HepG2 (cell line): ENCODE measurements at regions not wholly inside any gene's neighbourhood (a gene's known extent, or its start where the extent isn't known, plus 50 kb on each side); places are given as distances from the start of the nearest gene placed in this dataset.
A peak's percentile ranks its signal among the peaks of the same experiment; 100 is the strongest.

Source experiments
- BRF2 ChIP-seq: sonication (generic); formaldehyde crosslinking; IDR thresholded peaks from 2 replicates; pipeline ENCODE4 v1.8.1; 2022; ENCODE audit warnings: mild to moderate bottlenecking, missing genetic modification reagents
- CBX1 ChIP-seq: IDR thresholded peaks from one replicate; pipeline ENCODE4 v1.6.1; 2016; ENCODE audit warnings: antibody characterized with exemption, low read depth
- EP300 ChIP-seq, 3 experiments: sonication (generic) in 1 of 3; formaldehyde crosslinking in 1 of 3; IDR thresholded peaks; 2 replicates each; pipeline versions ENCODE4 v1.5.1 to v1.6.1; 2011 to 2020; ENCODE audit warnings: low read depth in 2 of 3, low read length in 2 of 3, borderline replicate concordance in 1 of 3, improper control_type of control experiment in 1 of 3, mild to moderate bottlenecking in 1 of 3, missing genetic modification reagents in 1 of 3, moderate library complexity in 1 of 3
- HNRNPK ChIP-seq: fragments of 200-400 bp; formaldehyde crosslinking; IDR thresholded peaks from 2 replicates; pipeline ENCODE4 v1.6.1; 2018; ENCODE audit warnings: low read length, low read depth, moderate library complexity, mild to moderate bottlenecking; ENCODE audit not compliant: poor library complexity, severe bottlenecking
- MED13 ChIP-seq: sonication (generic); formaldehyde crosslinking; IDR thresholded peaks from 2 replicates; pipeline ENCODE4 v1.5.0; 2020; ENCODE audit warnings: missing genetic modification reagents
- NONO ChIP-seq, 2 experiments: fragments of 450-650 bp in 1 of 2; sonication (generic) in 1 of 2; formaldehyde crosslinking in 1 of 2; IDR thresholded peaks in 1 of 2; conservative IDR thresholded peaks in 1 of 2; 2 replicates each; pipeline versions ENCODE4 v1.6.1 to v1.8.0; 2017 to 2022; ENCODE audit warnings: mild to moderate bottlenecking in 1 of 2, missing genetic modification reagents in 1 of 2, moderate library complexity in 1 of 2
- SATB2 ChIP-seq: sonication (generic); formaldehyde crosslinking; IDR thresholded peaks from 2 replicates; pipeline ENCODE4 v1.5.0; 2020; ENCODE audit warnings: missing genetic modification reagents
- SMYD3 ChIP-seq: sonication (generic); formaldehyde crosslinking; IDR thresholded peaks from 2 replicates; pipeline ENCODE4 v1.8.1; 2023; ENCODE audit warnings: mild to moderate bottlenecking, missing genetic modification reagents
- SNAI1 ChIP-seq: sonication (generic); formaldehyde crosslinking; IDR thresholded peaks from 2 replicates; pipeline ENCODE4 v1.5.0; 2020; ENCODE audit warnings: mild to moderate bottlenecking, missing genetic modification reagents, borderline replicate concordance
- TOE1 ChIP-seq: sonication (generic); formaldehyde crosslinking; IDR thresholded peaks from 2 replicates; pipeline ENCODE4 v1.4.0; 2020; ENCODE audit warnings: mild to moderate bottlenecking, missing genetic modification reagents
- YEATS4 ChIP-seq: sonication (generic); formaldehyde crosslinking; IDR thresholded peaks from 2 replicates; pipeline ENCODE4 v1.4.0; 2020; ENCODE audit warnings: missing genetic modification reagents, borderline replicate concordance
- ZNF142 ChIP-seq: sonication (generic); formaldehyde crosslinking; IDR thresholded peaks from 2 replicates; pipeline ENCODE4 v1.4.0; 2020; ENCODE audit warnings: missing genetic modification reagents
- ZNF570 ChIP-seq: sonication (generic); formaldehyde crosslinking; IDR thresholded peaks from 2 replicates; pipeline ENCODE4 v1.4.0; 2020; ENCODE audit warnings: mild to moderate bottlenecking, missing genetic modification reagents, borderline replicate concordance
- ZNF83 ChIP-seq: sonication (generic); formaldehyde crosslinking; IDR thresholded peaks from 2 replicates; pipeline ENCODE4 v1.4.0; 2020; ENCODE audit warnings: missing genetic modification reagents, mild to moderate bottlenecking, borderline replicate concordance
- TF ChIP-seq, protein P1 (sequence below): sonication (generic); formaldehyde crosslinking; IDR thresholded peaks from 2 replicates; pipeline ENCODE4 v1.4.0; 2020; ENCODE audit warnings: mild to moderate bottlenecking, missing genetic modification reagents, borderline replicate concordance
- TF ChIP-seq, protein P2 (sequence below): sonication (generic); formaldehyde crosslinking; IDR thresholded peaks from 2 replicates; pipeline ENCODE4 v1.8.1; 2023; ENCODE audit warnings: missing genetic modification reagents, mild to moderate bottlenecking, borderline replicate concordance

DNA sequence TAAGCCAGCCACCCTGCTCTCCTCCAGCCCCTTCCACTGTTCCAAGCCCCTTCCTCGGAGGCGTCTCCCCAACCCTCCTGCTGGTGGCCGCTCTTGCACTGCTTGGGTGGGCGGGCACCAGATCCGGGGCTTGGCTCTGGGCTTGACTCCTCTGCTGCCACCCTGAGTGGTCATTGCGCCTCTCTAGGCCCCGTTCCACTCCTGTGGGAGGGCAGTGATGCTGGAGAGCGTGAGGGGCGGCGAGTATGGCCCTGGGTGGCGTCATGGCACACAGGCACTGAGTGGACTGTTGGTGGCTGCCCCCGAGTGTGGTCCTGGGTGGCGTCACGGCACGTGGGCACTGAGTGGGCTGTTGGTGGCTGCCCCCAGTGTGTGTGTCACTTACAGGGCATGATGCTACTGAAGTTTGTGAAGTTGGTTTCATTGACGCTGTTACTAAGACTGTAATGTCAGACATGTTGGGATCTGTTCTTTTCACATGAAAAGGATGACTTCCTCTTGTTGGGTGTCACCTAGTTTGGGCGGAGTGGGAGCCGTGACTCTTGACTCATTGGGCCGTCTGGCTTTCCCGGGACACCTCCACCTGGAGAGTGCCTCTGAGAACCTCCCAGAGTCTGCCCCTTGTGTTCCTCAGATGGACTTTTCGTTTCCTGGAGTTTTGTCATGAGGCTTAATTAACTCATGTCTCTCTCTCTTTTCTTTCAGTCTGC, 55.9 kb upstream of the HGFAC start (continued):
- TF ChIP-seq NONO (IDR thresholded peaks at IDR 0.05) (no peak), NONO (CRISPR knock-in tag; conservative IDR thresholded peaks at IDR 0.05) (0 out of 2 replicates have a peak, but pooled peaks have one; percentile 24), ZNF142 (CRISPR knock-in tag) (0 out of 2 replicates have a peak, but pooled peaks have one; percentile 27), SNAI1 (CRISPR knock-in tag) (no peak), SATB2 (no peak), YEATS4 (CRISPR knock-in tag) (0 out of 2 replicates have a peak, but pooled peaks have one; percentile 23), EP300 (IDR thresholded peaks at IDR 0.05; ENCODE audit: low read depth in 2 of 2, low read length in 2 of 2) (no peak), EP300 (CRISPR knock-in tag; IDR thresholded peaks at IDR 0.05; ENCODE audit: borderline replicate concordance) (no peak), CBX1 (no peak), ZNF83 (no peak), ZNF570 (CRISPR knock-in tag) (no peak), TOE1 (CRISPR knock-in tag) (no peak), MED13 (CRISPR knock-in tag) (no peak), HNRNPK (no peak), SMYD3 (CRISPR knock-in tag) (no peak), BRF2 (CRISPR knock-in tag) (no peak)
- TF ChIP-seq, protein P1, sequence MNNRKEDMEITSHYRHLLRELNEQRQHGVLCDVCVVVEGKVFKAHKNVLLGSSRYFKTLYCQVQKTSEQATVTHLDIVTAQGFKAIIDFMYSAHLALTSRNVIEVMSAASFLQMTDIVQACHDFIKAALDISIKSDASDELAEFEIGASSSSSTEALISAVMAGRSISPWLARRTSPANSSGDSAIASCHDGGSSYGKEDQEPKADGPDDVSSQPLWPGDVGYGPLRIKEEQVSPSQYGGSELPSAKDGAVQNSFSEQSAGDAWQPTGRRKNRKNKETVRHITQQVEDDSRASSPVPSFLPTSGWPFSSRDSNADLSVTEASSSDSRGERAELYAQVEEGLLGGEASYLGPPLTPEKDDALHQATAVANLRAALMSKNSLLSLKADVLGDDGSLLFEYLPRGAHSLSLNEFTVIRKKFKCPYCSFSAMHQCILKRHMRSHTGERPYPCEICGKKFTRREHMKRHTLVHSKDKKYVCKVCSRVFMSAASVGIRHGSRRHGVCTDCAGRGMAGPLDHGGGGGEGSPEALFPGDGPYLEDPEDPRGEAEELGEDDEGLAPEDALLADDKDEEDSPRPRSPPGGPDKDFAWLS (CRISPR knock-in tag): no peak
- TF ChIP-seq, protein P2, sequence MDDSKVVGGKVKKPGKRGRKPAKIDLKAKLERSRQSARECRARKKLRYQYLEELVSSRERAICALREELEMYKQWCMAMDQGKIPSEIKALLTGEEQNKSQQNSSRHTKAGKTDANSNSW: no peak
